ENCODE measurements at regions not wholly inside any gene's neighbourhood (a gene's known extent, or its start where the extent isn't known, plus 50 kb on each side); places are given as distances from the start of the nearest gene placed in this dataset.
"Not testable (repeated sequence)": the region's sequence is repeated elsewhere in the genome, so short reads cannot be mapped to it uniquely, and the experiment has no call there.

GRCh38 chr2:87431051-87431450, 316.8 kb upstream of the PLGLB2 start:
- not testable (repeated sequence) for H3K4me1 Mint-ChIP-seq (ENCODE audit: low read depth); H3K36me3 Mint-ChIP-seq; H3K4me3 Mint-ChIP-seq; H3K27ac Mint-ChIP-seq; H3K9me3 Mint-ChIP-seq (ENCODE audit: low read depth); H3K27me3 Mint-ChIP-seq

GRCh38 chr2:87432711-87433453, 315.0 kb upstream of the PLGLB2 start:
- not testable (repeated sequence) for H3K27ac Mint-ChIP-seq; H3K27me3 Mint-ChIP-seq; H3K4me3 Mint-ChIP-seq; H3K4me1 Mint-ChIP-seq (ENCODE audit: low read depth); H3K36me3 Mint-ChIP-seq; H3K9me3 Mint-ChIP-seq (ENCODE audit: low read depth)

- H3K4me1 Mint-ChIP-seq (ENCODE audit: low read depth); H3K36me3 Mint-ChIP-seq; H3K9me3 Mint-ChIP-seq (ENCODE audit: low read depth); H3K27ac Mint-ChIP-seq; H3K4me3 Mint-ChIP-seq; H3K27me3 Mint-ChIP-seq: not testable (repeated sequence)
These were observed 311.9 kb upstream of the PLGLB2 start for GRCh38 chr2:87436007-87436406.

GRCh38 chr2:87437701-87438260, 310.1 kb upstream of the PLGLB2 start:
- not testable (repeated sequence) for H3K36me3 Mint-ChIP-seq; H3K4me3 Mint-ChIP-seq; H3K27me3 Mint-ChIP-seq; H3K27ac Mint-ChIP-seq; H3K9me3 Mint-ChIP-seq (ENCODE audit: low read depth)
- H3K4me1 Mint-ChIP-seq (ENCODE audit: low read depth), result peaks cover 10% of the 10 kb centered on the region

GRCh38 chr2:87438780-87439454, 309.0 kb upstream of the PLGLB2 start:
- H3K36me3 Mint-ChIP-seq; H3K9me3 Mint-ChIP-seq (ENCODE audit: low read depth); H3K27ac Mint-ChIP-seq; H3K4me3 Mint-ChIP-seq; H3K27me3 Mint-ChIP-seq: not testable (repeated sequence)
- peaks cover 14% of the 10 kb centered on the region for H3K4me1 Mint-ChIP-seq (ENCODE audit: low read depth)

GRCh38 chr2:87439617-87440204, 308.2 kb upstream of the PLGLB2 start:
- not testable (repeated sequence) for H3K36me3 Mint-ChIP-seq; H3K27me3 Mint-ChIP-seq; H3K4me3 Mint-ChIP-seq; H3K9me3 Mint-ChIP-seq (ENCODE audit: low read depth); H3K27ac Mint-ChIP-seq
- H3K4me1 Mint-ChIP-seq (ENCODE audit: low read depth), result peaks cover 17% of the 10 kb centered on the region

GRCh38 chr2:87440650-87441049, 307.2 kb upstream of the PLGLB2 start:
- not testable (repeated sequence) for H3K27me3 Mint-ChIP-seq; H3K9me3 Mint-ChIP-seq (ENCODE audit: low read depth); H3K27ac Mint-ChIP-seq; H3K4me3 Mint-ChIP-seq; H3K36me3 Mint-ChIP-seq
- H3K4me1 Mint-ChIP-seq (ENCODE audit: low read depth), result peaks cover 22% of the 10 kb centered on the region

- H3K4me1 Mint-ChIP-seq (ENCODE audit: low read depth), result peaks cover 25% of the 10 kb centered on the region
- not testable (repeated sequence) for H3K27me3 Mint-ChIP-seq; H3K9me3 Mint-ChIP-seq (ENCODE audit: low read depth); H3K27ac Mint-ChIP-seq; H3K4me3 Mint-ChIP-seq; H3K36me3 Mint-ChIP-seq
These were observed 306.5 kb upstream of the PLGLB2 start for GRCh38 chr2:87441375-87441774.

GRCh38 chr2:87442983-87443577, 304.8 kb upstream of the PLGLB2 start:
- not testable (repeated sequence) for H3K27me3 Mint-ChIP-seq; H3K4me3 Mint-ChIP-seq; H3K27ac Mint-ChIP-seq; H3K36me3 Mint-ChIP-seq; H3K9me3 Mint-ChIP-seq (ENCODE audit: low read depth)
- H3K4me1 Mint-ChIP-seq (ENCODE audit: low read depth), result peaks cover 28% of the 10 kb centered on the region

GRCh38 chr2:87444951-87445350, 302.9 kb upstream of the PLGLB2 start:
- not testable (repeated sequence) for H3K9me3 Mint-ChIP-seq (ENCODE audit: low read depth); H3K36me3 Mint-ChIP-seq; H3K27me3 Mint-ChIP-seq; H3K4me3 Mint-ChIP-seq
- peak overlapping the region; percentile 72 for H3K27ac Mint-ChIP-seq
- peaks cover 28% of the 10 kb centered on the region for H3K4me1 Mint-ChIP-seq (ENCODE audit: low read depth)

GRCh38 chr2:87445613-87446312, 302.1 kb upstream of the PLGLB2 start:
- H3K27ac Mint-ChIP-seq, result peak overlapping the region; percentile 99

GRCh38 chr2:87446313-87446696, 301.6 kb upstream of the PLGLB2 start:
- H3K9me3 Mint-ChIP-seq (ENCODE audit: low read depth); H3K4me3 Mint-ChIP-seq; H3K36me3 Mint-ChIP-seq; H3K27ac Mint-ChIP-seq; H3K27me3 Mint-ChIP-seq: not testable (repeated sequence)
- peaks cover 27% of the 10 kb centered on the region for H3K4me1 Mint-ChIP-seq (ENCODE audit: low read depth)

More at GRCh38 chr2:87445613-87446312, 302.1 kb upstream of the PLGLB2 start:
- H3K36me3 Mint-ChIP-seq; H3K27me3 Mint-ChIP-seq; H3K9me3 Mint-ChIP-seq (ENCODE audit: low read depth): not testable (repeated sequence)
- Mint-ChIP-seq H3K4me1 (ENCODE audit: low read depth) (peaks cover 28% of the 10 kb centered on the region), H3K4me3 (peak overlapping the region; percentile 62)

GRCh38 chr2:87449462-87449980, 298.4 kb upstream of the PLGLB2 start:
- H3K9me3 Mint-ChIP-seq (ENCODE audit: low read depth); H3K36me3 Mint-ChIP-seq; H3K4me3 Mint-ChIP-seq; H3K27me3 Mint-ChIP-seq; H3K27ac Mint-ChIP-seq: not testable (repeated sequence)
- H3K4me1 Mint-ChIP-seq (ENCODE audit: low read depth), result peaks cover 21% of the 10 kb centered on the region

- not testable (repeated sequence) for H3K27ac Mint-ChIP-seq; H3K27me3 Mint-ChIP-seq; H3K4me3 Mint-ChIP-seq; H3K9me3 Mint-ChIP-seq (ENCODE audit: low read depth); H3K36me3 Mint-ChIP-seq
- peaks cover 11% of the 10 kb centered on the region for H3K4me1 Mint-ChIP-seq (ENCODE audit: low read depth)
These were observed 295.7 kb upstream of the PLGLB2 start for GRCh38 chr2:87452193-87452592.

- peak overlapping the region; percentile 46 for H3K27ac Mint-ChIP-seq
- H3K4me1 Mint-ChIP-seq (ENCODE audit: low read depth); H3K36me3 Mint-ChIP-seq; H3K4me3 Mint-ChIP-seq; H3K27me3 Mint-ChIP-seq; H3K9me3 Mint-ChIP-seq (ENCODE audit: low read depth): not testable (repeated sequence)
These were observed 295.0 kb upstream of the PLGLB2 start for GRCh38 chr2:87452861-87453260.
